ENCODE measurements at regions not wholly inside any gene's neighbourhood (a gene's known extent, or its start where the extent isn't known, plus 50 kb on each side); places are given as distances from the start of the nearest gene placed in this dataset.

DNA sequence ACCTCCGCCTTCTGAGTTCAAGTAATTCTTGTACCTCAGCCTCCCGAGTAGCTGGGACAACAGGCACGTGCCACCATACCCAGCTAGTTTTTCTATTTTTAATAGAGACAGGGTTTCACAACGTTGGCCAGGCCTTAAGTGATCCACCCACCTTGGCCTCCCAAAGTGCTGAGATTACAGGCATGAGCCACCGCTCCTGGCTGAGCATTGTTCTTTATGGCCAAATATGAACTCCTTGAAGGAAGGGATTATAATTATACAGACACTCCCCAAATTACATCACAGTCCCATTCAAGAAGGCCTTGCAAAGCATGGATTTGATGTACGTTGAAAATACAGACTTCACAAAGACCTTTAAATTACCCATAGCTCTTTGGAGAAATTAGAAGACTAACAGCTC lies 381.7 kb downstream of the TXNL1 start:
- SMC1A ChIA-PET (ENCODE audit: uncharacterized antibody, unreplicated experiment) = interaction anchor here (1.0 to 2.0 kb wide), 4 partner anchors 8 to 302 kb away, joined by 3 to 6 read pairs (median 4); no protein-coding TSS in a partner anchor

DNA sequence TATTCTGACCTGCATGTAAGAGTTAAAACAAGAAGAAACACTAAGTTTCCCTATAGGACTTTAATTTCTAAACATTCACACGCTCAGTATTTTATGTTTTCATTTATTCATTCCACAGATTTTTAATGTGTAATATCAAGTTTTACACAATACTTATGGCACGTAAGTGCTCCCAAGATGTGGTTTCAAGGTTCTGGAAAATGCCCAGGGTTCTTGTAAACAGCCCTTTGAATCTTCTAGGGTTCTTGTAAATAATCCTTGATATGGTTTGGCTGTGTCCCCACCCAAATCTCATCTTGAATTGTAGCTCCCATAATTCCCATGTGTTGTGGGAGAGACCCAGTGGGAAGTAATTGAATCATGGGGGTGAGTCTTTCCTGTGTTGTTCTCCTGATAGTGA lies 383.0 kb downstream of the TXNL1 start:
- no TSS peak for BruUV-seq (replicated peaks)
- TF ChIP-seq, protein P1, sequence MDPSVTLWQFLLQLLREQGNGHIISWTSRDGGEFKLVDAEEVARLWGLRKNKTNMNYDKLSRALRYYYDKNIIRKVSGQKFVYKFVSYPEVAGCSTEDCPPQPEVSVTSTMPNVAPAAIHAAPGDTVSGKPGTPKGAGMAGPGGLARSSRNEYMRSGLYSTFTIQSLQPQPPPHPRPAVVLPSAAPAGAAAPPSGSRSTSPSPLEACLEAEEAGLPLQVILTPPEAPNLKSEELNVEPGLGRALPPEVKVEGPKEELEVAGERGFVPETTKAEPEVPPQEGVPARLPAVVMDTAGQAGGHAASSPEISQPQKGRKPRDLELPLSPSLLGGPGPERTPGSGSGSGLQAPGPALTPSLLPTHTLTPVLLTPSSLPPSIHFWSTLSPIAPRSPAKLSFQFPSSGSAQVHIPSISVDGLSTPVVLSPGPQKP (IDR thresholded peaks at IDR 0.05; ENCODE audit: low read depth, low read length) = no peak
- TF ChIP-seq, protein P2, sequence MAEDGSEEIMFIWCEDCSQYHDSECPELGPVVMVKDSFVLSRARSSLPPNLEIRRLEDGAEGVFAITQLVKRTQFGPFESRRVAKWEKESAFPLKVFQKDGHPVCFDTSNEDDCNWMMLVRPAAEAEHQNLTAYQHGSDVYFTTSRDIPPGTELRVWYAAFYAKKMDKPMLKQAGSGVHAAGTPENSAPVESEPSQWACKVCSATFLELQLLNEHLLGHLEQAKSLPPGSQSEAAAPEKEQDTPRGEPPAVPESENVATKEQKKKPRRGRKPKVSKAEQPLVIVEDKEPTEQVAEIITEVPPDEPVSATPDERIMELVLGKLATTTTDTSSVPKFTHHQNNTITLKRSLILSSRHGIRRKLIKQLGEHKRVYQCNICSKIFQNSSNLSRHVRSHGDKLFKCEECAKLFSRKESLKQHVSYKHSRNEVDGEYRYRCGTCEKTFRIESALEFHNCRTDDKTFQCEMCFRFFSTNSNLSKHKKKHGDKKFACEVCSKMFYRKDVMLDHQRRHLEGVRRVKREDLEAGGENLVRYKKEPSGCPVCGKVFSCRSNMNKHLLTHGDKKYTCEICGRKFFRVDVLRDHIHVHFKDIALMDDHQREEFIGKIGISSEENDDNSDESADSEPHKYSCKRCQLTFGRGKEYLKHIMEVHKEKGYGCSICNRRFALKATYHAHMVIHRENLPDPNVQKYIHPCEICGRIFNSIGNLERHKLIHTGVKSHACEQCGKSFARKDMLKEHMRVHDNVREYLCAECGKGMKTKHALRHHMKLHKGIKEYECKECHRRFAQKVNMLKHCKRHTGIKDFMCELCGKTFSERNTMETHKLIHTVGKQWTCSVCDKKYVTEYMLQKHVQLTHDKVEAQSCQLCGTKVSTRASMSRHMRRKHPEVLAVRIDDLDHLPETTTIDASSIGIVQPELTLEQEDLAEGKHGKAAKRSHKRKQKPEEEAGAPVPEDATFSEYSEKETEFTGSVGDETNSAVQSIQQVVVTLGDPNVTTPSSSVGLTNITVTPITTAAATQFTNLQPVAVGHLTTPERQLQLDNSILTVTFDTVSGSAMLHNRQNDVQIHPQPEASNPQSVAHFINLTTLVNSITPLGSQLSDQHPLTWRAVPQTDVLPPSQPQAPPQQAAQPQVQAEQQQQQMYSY (CRISPR knock-in tag; IDR thresholded peaks at IDR 0.05) = no peak
- TF ChIP-seq GABPA (IDR thresholded peaks at IDR 0.05; ENCODE audit: low read depth) = no peak
- TF ChIP-seq RB1 (IDR thresholded peaks at IDR 0.05; ENCODE audit: borderline replicate concordance) = no peak
- no peak for TF ChIP-seq SUPT20H (IDR thresholded peaks at IDR 0.05; ENCODE audit: borderline replicate concordance, control insufficient read depth, low read depth, low read length)
- no peak for TF ChIP-seq SMC3 (IDR thresholded peaks at IDR 0.05; ENCODE audit: borderline replicate concordance, low read length)
- no peak for TF ChIP-seq MLLT1 (IDR thresholded peaks at IDR 0.05)

More for the DNA sequence above, 381.7 kb downstream of the TXNL1 start:
- FAIRE-seq (no peak), DNase-seq (ENCODE audit: low read depth, low spot score) (no peak), ATAC-seq (no peak)
- Histone ChIP-seq H3K9me3 (replicated peaks; ENCODE audit: control insufficient read depth, insufficient read depth, low read length) (no peaks in the 10 kb centered on the region), H3K79me2 (ENCODE audit: control insufficient read depth, insufficient read depth, low read length) (no peaks in the 10 kb centered on the region), H3K4me3 (no peak overlapping the region), H3K27me3 (replicated peaks in 1 of 2; ENCODE audit: control insufficient read depth in 2 of 2, insufficient read depth in 2 of 2, low read length in 1 of 2) (no peaks in the 10 kb centered on the region), H3K36me3 (ENCODE audit: control insufficient read depth in 2 of 2, insufficient read depth in 2 of 2, low read length in 1 of 2) (no peaks in the 10 kb centered on the region), H2AFZ (ENCODE audit: control insufficient read depth, low read depth, low read length) (peak overlapping the region; percentile 56), H4K20me1 (ENCODE audit: control insufficient read depth, insufficient read depth) (no peaks in the 10 kb centered on the region), H3K27ac (ENCODE audit: control insufficient read depth, insufficient read depth) (no peak overlapping the region), H3K4me2 (ENCODE audit: control insufficient read depth, insufficient read depth) (peak overlapping the region; percentile 44; the same call in 1 of the 2 replicates), H3K4me1 (ENCODE audit: control insufficient read depth, insufficient read depth, low read length) (no peaks in the 10 kb centered on the region; the same call in 1 of the 2 replicates), H3K9ac (ENCODE audit: control insufficient read depth, insufficient read depth, low read length) (no peak overlapping the region)
- TF ChIP-seq BHLHE40 (IDR thresholded peaks at IDR 0.05; ENCODE audit: borderline replicate concordance in 1 of 2, low read depth in 2 of 2, low read length in 1 of 2) = 0 out of 4 replicates have a peak, but pooled peaks of 1 of the 2 experiments have one; percentile 13
- TF ChIP-seq EP300 (IDR thresholded peaks at IDR 0.05; ENCODE audit: borderline replicate concordance in 1 of 2, control insufficient read depth in 1 of 2, low read depth in 2 of 2, low read length in 2 of 2) = no peak
- WGBS (ENCODE audit: insufficient coverage, insufficient replicate concordance, low lambda C conversion rate, missing lambda C conversion rate) = 79% methylated on average over 6 of the region's 6 CpGs
- ChIA-PET RAD21 (ENCODE audit: unreplicated experiment) (interaction anchor here (1.3 kb wide), 1 partner anchor 38 kb away, joined by 4 read pairs; no protein-coding TSS in a partner anchor), CTCF (interaction anchor here (0.6 to 1.0 kb wide), 2 partner anchors 17 to 58 kb away, joined by 3 read pairs; no protein-coding TSS in a partner anchor), POLR2A (interaction anchor here (1.1 to 1.2 kb wide), 2 partner anchors 9 to 11 kb away, joined by 3 to 6 read pairs; no protein-coding TSS in a partner anchor)
- in situ Hi-C loops (cut with MboI) (no loop called here), intact Hi-C loops (cut with micrococcal nuclease; ENCODE audit: unreplicated experiment) (no loop called here)
- no TSS peak for BruUV-seq (replicated peaks)

More for the DNA sequence above, 383.0 kb downstream of the TXNL1 start:
- no peak overlapping the region for H2AFZ ChIP-seq (ENCODE audit: control insufficient read depth, low read depth, low read length)
- H3K9ac ChIP-seq (ENCODE audit: control insufficient read depth, insufficient read depth, low read length) = no peak overlapping the region
- H3K79me2 ChIP-seq (ENCODE audit: control insufficient read depth, insufficient read depth, low read length) = no peaks in the 10 kb centered on the region
- no peak for DNase-seq (ENCODE audit: low read depth, low spot score)
- H4K20me1 ChIP-seq (ENCODE audit: control insufficient read depth, insufficient read depth) = no peaks in the 10 kb centered on the region
- ChIA-PET POLR2A (no interaction called here), CTCF (interaction anchor here (1.0 kb wide), 1 partner anchor 8 kb away, joined by 3 read pairs; no protein-coding TSS in a partner anchor), SMC1A (ENCODE audit: uncharacterized antibody, unreplicated experiment) (interaction anchor here (1.0 to 2.0 kb wide), 4 partner anchors 10 to 57 kb away, joined by 4 to 5 read pairs (median 4); no protein-coding TSS in a partner anchor), RAD21 (ENCODE audit: unreplicated experiment) (no interaction called here)
- FAIRE-seq = no peak
- no peaks in the 10 kb centered on the region for H3K9me3 ChIP-seq (replicated peaks; ENCODE audit: control insufficient read depth, insufficient read depth, low read length)
- H3K4me3 ChIP-seq = no peak overlapping the region
- in situ Hi-C loops (cut with MboI) (no loop called here), intact Hi-C loops (cut with micrococcal nuclease; ENCODE audit: unreplicated experiment) (no loop called here)
- H3K4me1 ChIP-seq (ENCODE audit: control insufficient read depth, insufficient read depth, low read length) = no peaks in the 10 kb centered on the region; the same call in 1 of the 2 replicates
- H3K4me2 ChIP-seq (ENCODE audit: control insufficient read depth, insufficient read depth) = no peak overlapping the region
- no peaks in the 10 kb centered on the region for H3K36me3 ChIP-seq (ENCODE audit: control insufficient read depth in 2 of 2, insufficient read depth in 2 of 2, low read length in 1 of 2)
- no peak for ATAC-seq
- H3K27ac ChIP-seq (ENCODE audit: control insufficient read depth, insufficient read depth) = no peak overlapping the region
- WGBS (ENCODE audit: insufficient coverage, insufficient replicate concordance, low lambda C conversion rate, missing lambda C conversion rate) = 71% methylated on average over 2 of the region's 2 CpGs
- H3K27me3 ChIP-seq (replicated peaks in 1 of 2; ENCODE audit: control insufficient read depth in 2 of 2, insufficient read depth in 2 of 2, low read length in 1 of 2) = no peaks in the 10 kb centered on the region
